VCaP (cell line): ENCODE measurements at regions not wholly inside any gene's neighbourhood (a gene's known extent, or its start where the extent isn't known, plus 50 kb on each side); places are given as distances from the start of the nearest gene placed in this dataset.
"Not testable (repeated sequence)": the region's sequence is repeated elsewhere in the genome, so short reads cannot be mapped to it uniquely, and the experiment has no call there.

Source experiments
- H3K27ac ChIP-seq: fragments of 450-650 bp; 2 replicates; pipeline ENCODE4 v1.5.1; 2017
- TF ChIP-seq, protein P1 (sequence below): fragments of 450-650 bp; conservative IDR thresholded peaks from 2 replicates; pipeline ENCODE4 v1.5.1; 2017; ENCODE audit warnings: mild to moderate bottlenecking, moderate library complexity

DNA sequence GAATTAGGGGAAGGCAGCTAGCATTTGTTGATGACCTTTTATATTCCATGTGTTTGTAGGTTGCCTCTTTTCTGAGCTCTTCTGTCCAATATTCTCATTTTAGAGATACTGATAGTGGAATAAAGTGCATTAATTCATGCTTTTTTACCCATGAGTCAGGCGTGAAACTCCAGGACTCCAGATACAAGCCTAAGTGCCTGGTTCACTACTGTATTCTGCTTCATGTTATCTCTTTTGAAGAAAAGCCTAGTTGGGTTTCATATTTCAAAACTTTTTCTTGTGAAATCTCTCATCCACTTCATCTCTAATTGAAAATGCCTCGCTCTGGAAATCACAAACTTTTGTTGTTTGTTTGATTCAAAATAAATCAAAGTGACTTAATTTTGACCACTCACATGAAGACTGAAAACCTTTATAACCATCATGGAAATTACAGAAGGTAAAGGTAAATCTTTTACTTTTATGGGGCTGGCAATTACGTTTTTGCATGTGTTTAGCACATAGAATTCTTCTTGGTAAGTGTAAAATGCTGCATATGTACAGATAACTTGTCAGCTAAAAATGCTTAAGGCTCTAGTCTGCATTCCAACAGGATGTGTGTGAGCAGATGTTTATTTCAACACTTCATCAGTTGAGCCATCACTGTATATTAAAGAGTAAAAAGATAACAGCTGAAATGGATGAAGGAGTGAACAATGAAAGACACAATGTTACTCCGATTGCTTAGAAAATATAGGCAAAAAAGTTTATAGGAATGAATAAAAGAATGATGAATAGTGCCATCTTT, 961.8 kb upstream of the CELF2 start:
- H3K27ac ChIP-seq = no peak overlapping the region
- TF ChIP-seq, protein P1, sequence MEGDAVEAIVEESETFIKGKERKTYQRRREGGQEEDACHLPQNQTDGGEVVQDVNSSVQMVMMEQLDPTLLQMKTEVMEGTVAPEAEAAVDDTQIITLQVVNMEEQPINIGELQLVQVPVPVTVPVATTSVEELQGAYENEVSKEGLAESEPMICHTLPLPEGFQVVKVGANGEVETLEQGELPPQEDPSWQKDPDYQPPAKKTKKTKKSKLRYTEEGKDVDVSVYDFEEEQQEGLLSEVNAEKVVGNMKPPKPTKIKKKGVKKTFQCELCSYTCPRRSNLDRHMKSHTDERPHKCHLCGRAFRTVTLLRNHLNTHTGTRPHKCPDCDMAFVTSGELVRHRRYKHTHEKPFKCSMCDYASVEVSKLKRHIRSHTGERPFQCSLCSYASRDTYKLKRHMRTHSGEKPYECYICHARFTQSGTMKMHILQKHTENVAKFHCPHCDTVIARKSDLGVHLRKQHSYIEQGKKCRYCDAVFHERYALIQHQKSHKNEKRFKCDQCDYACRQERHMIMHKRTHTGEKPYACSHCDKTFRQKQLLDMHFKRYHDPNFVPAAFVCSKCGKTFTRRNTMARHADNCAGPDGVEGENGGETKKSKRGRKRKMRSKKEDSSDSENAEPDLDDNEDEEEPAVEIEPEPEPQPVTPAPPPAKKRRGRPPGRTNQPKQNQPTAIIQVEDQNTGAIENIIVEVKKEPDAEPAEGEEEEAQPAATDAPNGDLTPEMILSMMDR = no peak

DNA sequence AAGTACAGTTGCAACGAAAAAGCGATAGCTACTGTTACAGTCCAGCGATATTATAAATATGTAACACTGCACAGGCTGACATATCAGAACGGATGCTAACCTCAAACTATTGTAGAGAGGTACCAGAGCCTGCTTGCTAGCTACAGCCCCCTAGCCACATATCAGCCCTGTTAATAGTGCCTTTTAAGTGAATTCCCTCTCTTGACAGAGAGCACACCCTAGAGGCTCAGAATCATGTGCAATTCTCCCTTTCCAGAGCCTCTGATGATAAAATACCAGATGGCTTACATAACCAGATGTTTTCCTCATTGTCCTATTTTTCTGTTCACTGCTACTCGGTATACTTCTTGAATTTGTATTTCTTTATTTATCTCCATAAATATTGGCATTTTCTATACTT, 960.7 kb upstream of the CELF2 start:
- no peak overlapping the region for H3K27ac ChIP-seq

GRCh38 chr10:10067644-10068043, 950.0 kb upstream of the CELF2 start:
- H3K27ac ChIP-seq = no peak overlapping the region
- TF ChIP-seq, protein P1 = no peak

More for the DNA sequence above, 960.7 kb upstream of the CELF2 start:
- TF ChIP-seq, protein P1 = no peak

GRCh38 chr10:10074847-10075246, 942.8 kb upstream of the CELF2 start:
- not testable (repeated sequence) for H3K27ac ChIP-seq

GRCh38 chr10:10078446-10078845, 939.2 kb upstream of the CELF2 start:
- H3K27ac ChIP-seq = no peak overlapping the region
- TF ChIP-seq, protein P1 = no peak

DNA sequence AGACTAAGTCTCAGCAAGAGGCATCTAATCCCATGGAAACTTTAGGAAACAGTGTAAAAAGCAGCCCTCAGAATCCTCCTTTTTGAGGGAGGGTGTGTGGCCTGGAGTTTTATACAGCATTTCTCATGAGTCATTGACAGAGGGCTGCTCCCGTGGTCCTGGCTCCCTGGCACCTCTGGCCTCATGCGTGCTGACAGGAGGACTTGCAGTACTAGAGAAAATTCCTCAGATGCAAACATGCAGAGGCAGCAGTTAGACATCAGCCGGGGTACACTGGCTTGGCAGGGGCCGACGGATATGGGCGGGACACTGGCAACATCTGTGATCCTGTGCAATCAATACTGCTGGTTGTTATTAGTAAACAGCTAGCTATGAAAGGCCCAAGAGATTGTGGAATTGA, 925.1 kb upstream of the CELF2 start:
- no peak overlapping the region for H3K27ac ChIP-seq
- TF ChIP-seq, protein P1 = no peak

DNA sequence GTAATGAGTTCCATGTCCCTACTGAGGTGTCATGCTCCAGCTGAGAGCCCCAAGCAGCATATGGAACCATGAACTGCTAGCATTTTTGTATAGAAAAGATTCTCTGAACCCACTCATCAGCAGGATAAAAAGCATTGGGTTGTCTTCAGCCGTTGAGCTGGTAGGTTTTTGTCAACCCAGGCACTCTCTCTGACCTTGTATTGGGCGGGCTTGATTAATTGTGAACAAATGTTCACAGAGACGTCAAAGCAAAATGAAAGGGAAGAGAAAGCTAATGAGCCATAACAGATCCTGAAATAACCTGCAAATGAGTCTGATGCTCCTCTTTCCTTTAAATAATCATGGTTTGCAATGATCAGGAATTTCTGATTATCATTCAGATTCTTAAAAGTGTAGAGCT, 924.7 kb upstream of the CELF2 start:
- H3K27ac ChIP-seq = no peak overlapping the region
- TF ChIP-seq, protein P1 = no peak

DNA sequence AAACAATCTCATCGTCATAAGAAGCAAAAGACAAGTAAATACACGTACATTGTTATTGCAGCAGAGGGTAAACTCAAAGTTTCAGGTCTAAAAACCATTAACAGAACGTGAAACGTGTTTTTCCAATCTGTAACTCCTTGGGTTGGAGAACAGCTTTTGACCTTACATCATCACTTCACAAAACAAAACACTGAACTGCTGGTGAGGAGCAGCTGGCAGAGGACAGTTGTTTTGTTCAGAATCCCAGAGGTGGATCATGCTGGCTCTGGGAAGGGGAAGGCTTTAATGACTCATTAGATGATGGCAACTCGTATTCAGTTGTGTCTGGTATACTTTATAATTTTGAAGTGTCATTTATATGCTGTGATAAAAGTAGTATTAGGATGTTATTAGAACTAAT, 923.0 kb upstream of the CELF2 start:
- H3K27ac ChIP-seq = no peak overlapping the region
- TF ChIP-seq, protein P1 = no peak
